Stimulated activated CD8-positive, alpha-beta memory T cell treated with anti-CD3 and anti-CD28 coated beads, Interleukin-7, amount 100 ng/mL, for 4 hours (primary cell): ENCODE measurements at regions not wholly inside any gene's neighbourhood (a gene's known extent, or its start where the extent isn't known, plus 50 kb on each side); places are given as distances from the start of the nearest gene placed in this dataset.
"Not testable (repeated sequence)": the region's sequence is repeated elsewhere in the genome, so short reads cannot be mapped to it uniquely, and the experiment has no call there.

Experiments used
- DNase-seq, 2 donors: peaks; one replicate each; pipeline ENCODE4 v3.0.0-alpha.2; 2020; ENCODE audit warnings: low read depth in 2 of 2

- no peak for DNase-seq
Measured at GRCh38 chr12:14207905-14208551, 157.5 kb upstream of the ATF7IP start.

- DNase-seq, result no peak
Measured at GRCh38 chr12:14211947-14212387, 153.5 kb upstream of the ATF7IP start.

- DNase-seq, result no peak
Measured at GRCh38 chr12:14213542-14213941, 151.9 kb upstream of the ATF7IP start.

GRCh38 chr12:14214495-14214894 lies 151.0 kb upstream of the ATF7IP start:
- DNase-seq, result no peak

GRCh38 chr12:14215949-14216348 lies 149.5 kb upstream of the ATF7IP start:
- not testable (repeated sequence) for DNase-seq

- DNase-seq, result no peak
Measured at GRCh38 chr12:14216405-14217294, 148.8 kb upstream of the ATF7IP start.

- no peak for DNase-seq
Measured at GRCh38 chr12:14219156-14219555, 146.3 kb upstream of the ATF7IP start.

- DNase-seq, result not testable (repeated sequence)
Measured at GRCh38 chr12:14219670-14220069, 145.8 kb upstream of the ATF7IP start.

GRCh38 chr12:14225064-14225463 lies 140.4 kb upstream of the ATF7IP start:
- DNase-seq, result no peak

- DNase-seq, result not testable (repeated sequence)
Measured at GRCh38 chr12:14235176-14235575, 130.3 kb upstream of the ATF7IP start.

GRCh38 chr12:14236641-14237040 lies 128.8 kb upstream of the ATF7IP start:
- not testable (repeated sequence) for DNase-seq

GRCh38 chr12:14238221-14238792 lies 127.2 kb upstream of the ATF7IP start:
- no peak for DNase-seq

- DNase-seq, result no peak
Measured at GRCh38 chr12:14239350-14239934, 126.0 kb upstream of the ATF7IP start.

GRCh38 chr12:14239935-14240872 lies 125.3 kb upstream of the ATF7IP start:
- DNase-seq, result no peak

GRCh38 chr12:14240873-14241220 lies 124.6 kb upstream of the ATF7IP start:
- no peak for DNase-seq

GRCh38 chr12:14242825-14243224 lies 122.7 kb upstream of the ATF7IP start:
- not testable (repeated sequence) for DNase-seq

GRCh38 chr12:14243941-14244340 lies 121.5 kb upstream of the ATF7IP start:
- DNase-seq, result no peak

GRCh38 chr12:14244876-14245669 lies 120.4 kb upstream of the ATF7IP start:
- no peak for DNase-seq

- DNase-seq, result no peak
Measured at GRCh38 chr12:14247166-14247565, 118.3 kb upstream of the ATF7IP start.

- DNase-seq, result no peak
Measured at GRCh38 chr12:14249368-14249767, 116.1 kb upstream of the ATF7IP start.
